ENCODE measurements at regions not wholly inside any gene's neighbourhood (a gene's known extent, or its start where the extent isn't known, plus 50 kb on each side); places are given as distances from the start of the nearest gene placed in this dataset.

GRCh38 chr18:73973972-73974371 lies 173.7 kb downstream of the FBXO15 start:
- TF ChIP-seq EP300 (IDR thresholded peaks at IDR 0.05) = no peak
- no peak for TF ChIP-seq CTCF (IDR thresholded peaks at IDR 0.05)
- no peak for TF ChIP-seq POLR2A (IDR thresholded peaks at IDR 0.05; ENCODE audit: low read depth)
